ENCODE measurements at regions not wholly inside any gene's neighbourhood (a gene's known extent, or its start where the extent isn't known, plus 50 kb on each side); places are given as distances from the start of the nearest gene placed in this dataset.

DNA sequence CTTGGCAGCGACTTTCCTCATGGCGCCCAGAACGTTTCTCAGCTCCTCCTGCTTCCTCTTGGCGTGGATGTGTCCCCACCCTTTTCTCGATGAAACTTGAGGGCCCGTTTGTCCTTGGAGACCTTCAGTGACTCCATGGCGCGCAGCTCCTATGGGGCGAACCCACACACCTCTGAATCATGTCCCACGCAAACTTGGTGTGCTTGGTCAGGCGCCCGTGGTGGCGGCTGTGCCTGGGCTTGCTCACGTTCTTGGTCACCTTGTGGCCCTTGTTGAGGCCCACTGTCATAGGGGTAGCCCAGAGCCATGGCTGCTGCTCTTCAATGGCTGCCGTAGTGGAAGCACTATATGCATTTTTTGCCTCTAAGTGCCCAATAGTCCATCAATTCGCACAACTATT lies 117.5 kb upstream of the FOXP2 start:
- TF ChIP-seq POLR2A (IDR thresholded peaks at IDR 0.05) = no peak
- TF ChIP-seq, protein P1, sequence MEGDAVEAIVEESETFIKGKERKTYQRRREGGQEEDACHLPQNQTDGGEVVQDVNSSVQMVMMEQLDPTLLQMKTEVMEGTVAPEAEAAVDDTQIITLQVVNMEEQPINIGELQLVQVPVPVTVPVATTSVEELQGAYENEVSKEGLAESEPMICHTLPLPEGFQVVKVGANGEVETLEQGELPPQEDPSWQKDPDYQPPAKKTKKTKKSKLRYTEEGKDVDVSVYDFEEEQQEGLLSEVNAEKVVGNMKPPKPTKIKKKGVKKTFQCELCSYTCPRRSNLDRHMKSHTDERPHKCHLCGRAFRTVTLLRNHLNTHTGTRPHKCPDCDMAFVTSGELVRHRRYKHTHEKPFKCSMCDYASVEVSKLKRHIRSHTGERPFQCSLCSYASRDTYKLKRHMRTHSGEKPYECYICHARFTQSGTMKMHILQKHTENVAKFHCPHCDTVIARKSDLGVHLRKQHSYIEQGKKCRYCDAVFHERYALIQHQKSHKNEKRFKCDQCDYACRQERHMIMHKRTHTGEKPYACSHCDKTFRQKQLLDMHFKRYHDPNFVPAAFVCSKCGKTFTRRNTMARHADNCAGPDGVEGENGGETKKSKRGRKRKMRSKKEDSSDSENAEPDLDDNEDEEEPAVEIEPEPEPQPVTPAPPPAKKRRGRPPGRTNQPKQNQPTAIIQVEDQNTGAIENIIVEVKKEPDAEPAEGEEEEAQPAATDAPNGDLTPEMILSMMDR (IDR thresholded peaks at IDR 0.05) = no peak
- no peak for TF ChIP-seq POLR2AphosphoS5 (IDR thresholded peaks at IDR 0.05)
